OCI-M1 (cell line): ENCODE measurements at regions not wholly inside any gene's neighbourhood (a gene's known extent, or its start where the extent isn't known, plus 50 kb on each side); places are given as distances from the start of the nearest gene placed in this dataset.

ENCODE experiments used
- DNase-seq: peaks from one replicate; lab custom pipeline; 2025; lab: John Stamatoyannopoulos, UW

DNA sequence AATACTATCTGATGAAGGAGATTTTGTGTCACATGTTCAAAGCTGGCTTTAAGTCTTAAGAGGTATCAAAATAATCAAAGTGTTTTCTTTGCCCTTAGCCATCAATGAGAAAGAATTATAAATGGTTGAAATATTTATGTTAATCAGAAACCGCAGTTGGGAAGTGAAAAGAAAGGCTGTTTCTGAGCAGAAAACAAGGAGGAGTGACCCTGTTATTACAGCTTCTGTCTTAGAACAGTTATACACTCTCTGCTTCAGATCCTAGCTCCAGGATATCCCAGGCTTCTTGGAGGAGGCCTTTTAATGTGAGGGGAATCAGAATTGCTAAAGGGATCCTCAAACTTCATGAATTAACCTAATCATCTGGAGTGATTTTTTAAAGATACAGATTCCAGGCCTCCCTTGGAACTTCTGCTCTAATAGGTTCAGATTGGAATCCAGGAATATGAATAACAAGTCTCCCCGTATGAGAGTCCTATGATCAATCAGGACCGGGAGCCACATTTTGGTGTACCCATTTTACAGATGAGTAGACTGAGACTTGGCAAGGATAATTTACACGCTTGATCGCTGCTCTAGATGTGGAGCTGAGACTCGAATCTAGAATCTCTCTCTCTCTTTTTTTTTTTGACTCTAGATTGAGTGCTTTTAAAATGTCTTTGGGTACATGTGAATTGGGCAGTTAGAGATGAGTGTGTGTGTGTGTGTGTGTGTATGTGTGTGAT, 50.8 kb upstream of the JAG1 start:
- no peak for DNase-seq

DNA sequence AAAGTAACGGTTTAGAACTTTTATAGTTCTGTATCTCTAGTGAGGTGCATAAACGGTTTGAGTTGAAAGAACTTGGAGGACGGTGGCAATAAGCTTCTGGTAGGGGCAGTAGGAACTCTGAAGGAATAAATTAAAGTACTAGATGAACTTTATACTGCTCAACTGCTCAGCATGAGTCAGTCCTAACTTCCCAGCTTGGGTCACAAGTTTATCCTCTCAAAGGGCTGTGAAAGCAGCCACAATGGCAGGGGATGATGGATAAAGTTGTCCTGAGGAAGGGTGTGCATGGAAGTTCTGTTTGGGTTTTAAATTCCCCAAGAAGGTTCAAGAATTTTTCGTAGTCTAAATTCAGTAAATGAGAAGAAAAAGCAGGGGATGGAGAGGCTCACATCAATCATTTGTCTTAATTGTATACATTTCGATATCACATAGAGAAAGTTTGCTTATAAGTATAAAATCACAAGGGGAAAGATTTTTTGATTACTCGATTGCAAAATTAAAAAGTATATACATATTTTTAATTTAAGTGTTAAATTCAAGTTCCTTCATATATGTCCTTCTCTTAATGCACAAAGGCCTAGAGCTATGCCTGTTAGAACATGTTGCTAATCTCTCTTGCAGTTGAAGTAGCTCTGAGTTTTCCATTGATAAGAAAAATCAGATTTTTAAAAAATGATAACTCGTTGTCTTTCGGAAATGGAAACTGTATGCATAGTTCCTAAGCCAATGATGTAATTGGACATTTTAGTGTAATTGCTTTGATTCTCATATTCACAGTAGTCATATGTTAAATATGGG, 55.3 kb upstream of the JAG1 start:
- DNase-seq = no peak

DNA sequence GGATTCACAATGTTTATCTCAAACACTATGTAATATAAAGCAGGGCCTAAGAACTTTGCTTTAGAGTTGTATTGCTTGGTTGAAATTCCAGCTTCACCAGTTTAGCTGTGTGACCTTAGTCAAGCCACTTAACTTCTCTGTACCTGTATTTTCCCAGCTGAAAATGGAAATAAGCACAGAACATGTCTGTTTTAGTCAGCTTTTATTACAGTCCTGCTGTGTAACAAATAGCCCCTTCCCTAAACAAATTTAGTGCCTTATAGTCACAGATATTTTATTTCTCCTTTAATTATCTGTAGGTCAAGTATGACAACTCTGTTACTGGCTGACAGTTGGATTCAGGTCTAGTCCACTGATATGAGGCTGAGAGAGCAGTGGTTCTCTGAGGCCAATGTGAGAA, 56.0 kb upstream of the JAG1 start:
- no peak for DNase-seq

DNA sequence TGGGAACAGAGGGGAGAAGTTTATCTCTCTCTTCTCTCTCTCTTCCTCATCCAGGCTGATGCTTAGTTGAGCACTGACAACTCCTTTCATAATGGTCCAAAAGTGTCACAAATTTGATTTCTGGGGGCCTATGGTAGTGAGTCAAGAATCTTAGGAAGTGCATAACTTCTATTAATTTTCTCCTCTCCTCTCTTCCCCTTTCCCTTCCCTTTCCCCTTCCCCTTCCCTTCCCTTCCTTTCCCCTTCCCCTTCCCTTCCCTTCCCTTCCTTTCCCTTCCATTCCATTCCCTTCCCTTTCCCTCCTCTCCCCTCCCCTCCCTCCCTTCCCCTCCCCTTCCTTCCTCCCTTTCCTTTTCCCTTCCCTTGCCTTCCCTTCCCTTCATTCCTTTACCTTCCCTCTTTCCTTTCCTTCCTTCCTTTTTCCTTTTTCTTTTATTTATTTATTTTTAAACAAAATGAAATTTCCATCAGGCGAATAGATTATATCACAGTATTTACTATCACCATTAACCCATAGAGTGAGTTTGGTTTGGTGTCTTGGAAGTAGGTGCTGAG, 56.9 kb upstream of the JAG1 start:
- no peak for DNase-seq

DNA sequence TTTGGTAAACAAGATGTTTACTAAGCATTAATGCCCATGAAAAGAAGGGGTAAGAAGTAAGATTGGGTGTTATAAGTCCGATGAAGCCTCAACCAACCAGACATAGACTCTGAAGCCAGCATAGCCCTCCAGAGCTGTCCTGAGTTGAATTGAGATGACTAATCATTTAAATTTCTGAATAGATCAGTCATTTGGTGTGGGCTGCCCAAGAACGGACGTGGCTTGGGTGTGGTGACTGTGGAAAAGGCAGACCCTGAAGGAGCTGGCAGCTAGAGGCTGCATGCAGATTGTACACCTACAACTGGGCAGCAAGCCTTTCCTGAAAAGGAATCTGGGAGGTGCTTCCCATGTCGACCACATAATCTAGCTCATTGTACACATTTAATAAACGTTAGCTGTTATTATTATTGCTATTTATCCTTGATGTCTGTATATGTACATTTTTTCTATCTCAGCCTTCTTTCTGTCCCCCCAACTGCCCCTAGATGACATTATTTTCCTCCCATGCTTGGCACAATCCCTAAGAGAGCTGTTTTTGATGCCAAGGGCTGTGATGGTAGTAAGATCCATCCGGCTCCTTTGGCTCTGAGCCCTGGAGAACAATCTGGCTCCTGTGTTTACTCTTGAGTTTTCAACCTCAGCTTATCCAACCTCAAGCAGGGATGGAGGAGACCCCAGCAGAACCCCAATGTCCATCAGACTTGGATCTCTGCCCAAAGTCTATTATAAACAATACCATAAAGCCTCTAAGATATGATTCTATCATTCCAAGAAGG, 57.6 kb upstream of the JAG1 start:
- no peak for DNase-seq

DNA sequence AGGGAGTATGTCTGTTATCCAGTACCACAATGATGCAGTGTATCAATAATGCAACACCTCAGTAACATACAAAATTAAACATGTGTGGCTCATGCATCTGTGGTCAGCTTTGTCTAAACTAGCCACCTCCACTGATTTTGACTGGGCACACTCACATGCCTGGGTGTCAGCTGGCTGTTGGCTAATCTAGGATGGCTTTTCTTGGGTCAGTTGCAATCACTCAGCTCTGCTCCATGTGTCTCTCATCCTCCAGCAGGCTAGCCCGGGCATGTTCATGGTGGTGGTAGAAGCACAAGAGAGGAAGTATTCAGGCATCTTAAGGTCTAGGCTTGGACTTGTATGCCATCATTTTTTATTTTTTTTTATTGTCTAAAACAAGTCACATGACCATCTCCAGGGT, 59.3 kb upstream of the JAG1 start:
- DNase-seq = no peak

DNA sequence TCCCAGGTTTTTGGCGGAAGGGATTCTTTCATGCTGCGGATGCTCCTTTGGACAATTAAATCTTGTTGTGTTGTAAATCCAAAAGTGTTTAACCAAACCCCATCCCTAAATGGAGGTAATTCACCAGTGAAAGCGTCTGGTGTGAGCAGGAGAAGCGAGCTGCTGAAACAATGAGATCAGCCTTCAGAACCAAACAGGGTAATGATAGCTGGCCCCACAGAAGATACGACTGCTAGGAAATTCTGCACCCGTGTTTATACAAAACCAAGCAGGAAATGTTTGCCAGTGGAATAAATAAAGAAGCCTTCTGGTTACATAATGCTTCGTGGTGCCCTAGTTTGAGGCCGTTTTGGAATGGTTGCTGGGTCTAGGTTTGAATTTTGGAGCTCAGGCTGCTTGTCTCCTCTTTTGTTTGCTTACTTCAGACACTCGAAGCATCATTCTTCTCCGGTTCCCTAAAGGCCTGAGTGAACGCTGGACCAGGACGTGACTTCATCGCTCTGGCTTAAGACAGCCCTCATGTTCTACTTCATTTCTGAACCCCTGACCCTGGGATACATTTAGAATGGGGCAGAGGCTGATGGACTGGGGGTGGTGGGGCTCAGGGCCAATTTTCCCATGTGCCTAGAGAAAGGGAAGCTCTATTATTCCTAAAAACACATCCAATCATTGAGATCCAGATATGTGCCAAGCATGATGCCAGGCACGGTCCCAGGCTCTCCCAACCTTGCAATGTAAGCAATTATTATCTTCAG, 61.6 kb upstream of the JAG1 start:
- DNase-seq = no peak

DNA sequence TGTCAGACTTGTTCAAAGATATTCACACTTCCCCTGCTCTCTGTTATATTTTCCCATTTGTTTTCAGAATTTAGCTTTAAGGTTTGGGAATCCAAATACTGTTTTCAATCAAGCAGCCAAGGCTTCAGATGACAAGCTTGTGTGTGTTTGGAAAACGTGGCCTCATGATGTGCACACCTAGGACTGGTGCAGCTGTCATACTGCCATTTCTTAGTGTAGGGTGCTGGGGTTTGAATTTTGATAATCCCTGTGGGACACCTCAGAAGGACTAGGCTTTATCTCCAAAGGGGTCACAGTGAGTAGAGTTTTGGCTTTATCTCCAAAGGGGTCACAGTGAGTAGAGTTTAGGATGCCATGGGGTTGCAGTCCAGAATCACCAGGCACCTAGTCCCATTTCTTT, 65.3 kb upstream of the JAG1 start:
- no peak for DNase-seq

DNA sequence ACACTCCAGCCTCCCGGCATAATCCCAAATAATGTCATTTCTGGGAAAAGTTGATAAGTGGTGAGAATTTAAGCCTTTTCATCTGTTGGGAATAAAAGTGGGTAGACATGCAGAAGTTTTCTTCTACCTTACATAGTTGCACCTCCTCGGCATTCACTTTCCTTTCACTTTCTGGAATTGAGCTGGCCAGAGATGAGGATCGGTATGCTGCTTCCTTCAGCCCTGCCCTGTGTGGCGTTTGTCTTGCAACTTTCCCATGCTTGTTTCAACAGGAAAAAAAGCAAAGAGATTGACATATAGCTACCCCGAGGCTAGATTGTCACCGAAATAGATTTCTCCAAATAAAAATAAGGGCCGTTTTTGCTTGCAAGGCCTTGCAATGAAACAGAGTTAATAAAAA, 65.8 kb upstream of the JAG1 start:
- peak; percentile 48 for DNase-seq

DNA sequence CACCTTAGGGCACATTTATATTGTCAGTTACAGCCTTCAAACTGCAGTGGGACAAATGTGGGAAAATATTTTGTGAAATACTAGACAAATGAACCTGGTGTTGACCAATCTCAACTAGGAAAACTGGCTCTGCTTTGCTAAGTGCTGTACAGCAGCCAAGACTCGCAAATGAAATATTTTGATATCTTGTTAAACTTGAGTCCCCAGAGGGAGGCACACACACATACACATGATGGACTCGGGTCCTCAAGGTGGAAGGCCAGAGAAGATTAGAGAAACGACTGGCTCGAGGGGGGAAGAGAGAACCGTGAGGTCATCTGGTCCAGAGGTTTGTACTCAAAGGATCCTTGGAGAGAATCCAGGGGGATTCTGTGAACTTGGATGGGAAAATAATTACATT, 67.3 kb upstream of the JAG1 start:
- no peak for DNase-seq

DNA sequence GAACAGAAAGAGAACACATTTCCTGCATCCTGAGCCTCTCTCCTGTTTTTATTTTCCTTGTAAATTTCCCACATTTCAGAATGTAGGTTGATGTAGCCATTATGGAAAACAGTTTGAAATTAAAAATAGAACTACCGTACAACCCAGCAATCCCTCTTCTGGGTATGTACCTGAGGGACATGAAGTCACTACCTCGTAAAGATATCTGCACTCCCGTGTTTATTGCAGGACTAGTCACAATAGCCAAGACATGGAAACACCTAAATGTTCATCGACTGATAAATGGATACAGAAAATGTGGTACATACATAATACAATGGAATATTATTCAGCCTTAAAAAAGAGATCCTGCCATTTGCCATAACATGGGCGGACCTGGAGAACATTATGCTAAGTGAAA, 72.0 kb upstream of the JAG1 start:
- DNase-seq = no peak

DNA sequence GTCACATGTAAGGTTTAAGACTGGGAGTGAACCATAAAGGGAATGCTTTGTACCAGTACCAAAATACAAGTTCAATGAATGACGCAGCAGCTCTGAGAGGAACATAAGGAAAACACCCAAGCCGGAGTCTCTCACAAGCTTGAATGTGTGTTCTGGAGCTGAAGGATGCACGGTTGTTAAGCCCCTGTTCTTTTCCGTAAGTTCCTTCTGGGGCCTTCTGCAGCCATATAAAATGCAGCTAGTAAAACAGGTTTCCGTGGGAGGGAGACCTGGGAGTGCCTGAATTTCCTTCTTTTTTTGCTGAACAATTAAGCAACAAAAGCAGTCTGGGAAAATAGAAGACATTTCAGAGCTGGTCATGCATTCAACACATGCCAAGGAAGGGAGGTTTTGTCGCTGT, 73.2 kb upstream of the JAG1 start:
- DNase-seq = no peak

DNA sequence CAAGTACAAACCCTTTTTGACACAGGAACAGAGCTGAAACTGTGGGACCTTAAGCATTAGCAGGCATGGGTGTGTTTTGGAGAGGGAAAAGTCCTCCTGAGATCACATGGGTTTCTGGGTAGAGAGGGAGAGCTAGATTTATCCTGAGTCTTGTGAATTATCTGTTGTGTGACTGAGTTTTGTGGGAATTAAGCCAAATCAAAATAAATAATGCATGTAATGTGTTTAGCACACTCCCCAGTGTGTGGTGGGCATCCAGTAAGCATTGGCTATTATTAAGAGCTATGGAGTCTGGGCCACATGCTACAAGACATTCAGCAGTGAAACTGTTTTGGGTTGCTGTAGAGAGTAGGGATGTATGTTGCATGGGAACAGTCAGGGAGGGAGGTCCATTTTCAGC, 75.3 kb upstream of the JAG1 start:
- DNase-seq = no peak

DNA sequence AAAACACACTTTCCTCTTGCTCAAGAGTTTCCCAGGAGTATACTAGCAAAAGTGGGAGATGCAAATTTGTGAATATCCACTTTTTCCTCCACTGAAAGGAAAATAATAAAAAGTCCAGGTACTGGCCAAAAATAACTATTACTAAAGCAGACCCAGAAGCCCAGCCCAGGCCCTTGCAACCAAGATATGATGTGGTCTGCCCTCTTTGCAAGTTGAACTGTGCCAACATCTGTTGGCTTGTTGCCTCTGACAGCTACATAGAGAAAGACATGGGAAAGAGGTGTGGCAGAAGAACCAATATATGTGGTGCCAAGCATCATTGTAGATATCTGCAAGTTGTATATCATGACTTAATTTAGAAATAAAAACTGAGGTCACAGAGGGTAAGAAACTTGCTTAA, 78.4 kb upstream of the JAG1 start:
- DNase-seq = no peak

DNA sequence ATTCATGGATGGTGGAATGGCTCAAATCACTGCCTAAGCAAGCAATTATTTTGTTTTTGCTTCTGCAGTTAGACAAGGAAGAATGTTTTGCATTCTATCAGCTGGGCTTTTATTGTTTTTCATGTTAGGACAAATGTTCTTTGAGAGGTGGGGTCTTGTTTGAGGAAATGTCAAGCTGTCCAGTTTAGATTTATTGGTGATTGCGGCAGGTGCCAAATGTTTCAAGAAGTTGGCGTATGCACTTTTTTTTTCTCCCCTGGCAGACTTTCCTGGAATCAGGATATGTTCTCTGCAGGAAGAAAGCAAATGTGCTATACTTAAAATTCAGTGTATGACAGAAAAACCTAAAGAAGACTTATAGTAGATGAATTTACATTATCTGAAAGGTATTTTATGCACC, 81.0 kb upstream of the JAG1 start:
- DNase-seq = no peak

DNA sequence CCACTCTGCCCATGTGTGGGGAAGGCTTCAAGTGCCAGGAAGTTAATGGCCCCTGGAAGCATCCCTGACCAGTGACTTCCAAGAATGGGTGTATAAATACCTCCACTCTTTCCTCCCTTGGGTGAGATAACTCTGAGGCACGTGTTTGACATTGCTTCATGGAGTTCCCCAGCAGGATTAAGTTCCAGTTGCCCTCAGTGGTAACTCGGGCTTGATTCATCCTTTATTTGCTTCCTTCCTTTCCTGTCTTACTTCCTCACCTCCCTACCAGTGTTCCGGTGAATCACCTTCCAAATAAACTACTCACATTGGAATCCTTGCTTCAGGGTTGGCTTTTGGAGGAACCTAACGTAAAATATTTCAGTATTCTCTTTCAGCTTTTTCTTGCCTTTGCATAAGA, 84.6 kb upstream of the JAG1 start:
- DNase-seq = no peak

DNA sequence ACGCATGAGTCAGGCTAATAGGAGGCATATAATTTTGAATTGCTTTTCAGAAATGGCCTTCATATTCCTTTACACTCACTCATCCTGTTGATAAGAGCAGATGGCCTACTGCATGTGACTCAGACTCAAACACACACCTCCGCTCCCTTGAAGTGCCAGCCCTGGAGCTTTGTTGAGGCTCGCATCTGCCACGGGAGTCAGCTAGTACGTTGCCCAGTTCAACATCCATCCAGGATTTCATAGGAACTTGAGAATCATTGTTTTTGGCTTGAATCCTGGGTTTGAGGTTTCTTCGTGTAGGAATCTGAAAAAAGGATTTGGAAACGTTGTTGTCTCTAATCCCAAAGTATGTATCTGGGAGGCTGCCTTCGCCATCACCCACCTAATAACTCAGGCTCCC, 87.4 kb upstream of the JAG1 start:
- no peak for DNase-seq

DNA sequence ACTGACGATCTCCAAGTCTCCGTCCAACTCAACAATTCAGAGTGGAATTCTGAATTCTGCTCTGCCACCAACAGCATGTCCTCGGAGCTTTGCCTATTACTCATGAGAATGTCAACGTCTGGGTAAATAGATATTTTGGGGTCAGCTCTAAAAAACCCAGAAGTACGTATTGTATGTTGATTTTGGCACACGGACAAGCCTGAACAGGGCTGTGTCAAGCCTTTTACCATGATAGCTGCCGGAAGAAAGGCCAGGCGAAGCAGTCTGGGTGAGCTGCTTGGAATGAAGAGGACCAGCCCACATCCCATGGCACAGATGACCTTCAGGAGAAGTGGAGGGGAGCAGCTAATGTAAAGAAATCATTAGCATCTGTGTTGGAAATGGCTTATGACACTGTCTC, 88.0 kb upstream of the JAG1 start:
- DNase-seq = no peak

DNA sequence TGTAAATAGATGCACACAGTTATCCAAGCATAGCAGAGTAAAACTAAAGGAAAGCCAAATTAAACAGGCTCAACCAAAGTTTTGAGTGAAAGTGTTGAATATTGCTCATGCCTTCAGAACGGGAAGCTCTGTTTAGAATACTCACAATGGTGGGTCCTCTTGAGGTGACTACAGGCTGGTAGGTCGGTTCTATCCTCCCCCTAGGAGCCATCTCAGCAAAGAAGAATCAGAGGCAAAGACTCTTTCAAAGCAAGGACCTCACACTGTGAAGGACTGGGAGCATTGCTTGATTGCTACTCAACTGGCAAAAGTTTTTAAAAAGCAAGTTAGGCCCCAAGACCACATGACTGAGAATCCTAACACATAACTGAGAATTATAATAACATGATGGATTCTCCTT, 88.4 kb upstream of the JAG1 start:
- no peak for DNase-seq

DNA sequence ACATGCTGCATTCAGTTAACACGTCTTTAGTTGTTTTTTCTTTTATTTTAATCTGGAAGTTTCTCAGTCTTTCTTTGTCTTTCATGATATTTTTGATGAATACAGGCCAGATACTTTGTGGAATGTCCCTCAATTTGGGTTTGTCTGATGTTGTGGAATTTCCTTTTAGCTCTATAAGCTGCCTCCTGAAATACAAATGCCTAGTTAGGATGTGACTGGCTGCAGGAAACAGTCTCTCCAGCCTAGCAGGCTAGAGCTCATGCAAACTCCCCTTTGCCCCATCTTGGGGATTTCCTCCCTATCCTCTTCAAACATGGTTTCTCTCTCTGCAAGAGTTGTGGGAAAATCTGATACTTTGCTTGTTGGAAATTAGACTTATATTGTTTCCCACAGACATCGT, 89.3 kb upstream of the JAG1 start:
- DNase-seq = no peak

DNA sequence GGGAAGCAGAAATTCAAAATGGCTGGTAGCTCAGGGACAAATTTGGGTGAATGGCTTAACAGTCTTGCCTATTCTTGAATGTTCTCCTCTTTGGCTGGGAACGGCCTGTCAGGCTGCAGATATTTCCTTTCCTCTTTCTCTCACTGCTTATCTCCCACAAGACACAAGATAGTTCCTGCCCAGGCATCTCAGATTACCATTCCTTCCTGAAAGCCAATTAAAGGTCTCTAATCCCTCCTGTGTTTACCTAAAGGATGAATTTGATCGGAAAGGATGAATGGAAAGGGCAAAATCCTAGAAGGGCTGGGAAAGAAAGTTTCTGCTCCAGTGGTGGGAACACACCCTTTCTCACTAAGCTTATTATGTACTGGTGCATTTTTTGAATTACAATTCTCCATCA, 95.9 kb upstream of the JAG1 start:
- peak; percentile 56 for DNase-seq

DNA sequence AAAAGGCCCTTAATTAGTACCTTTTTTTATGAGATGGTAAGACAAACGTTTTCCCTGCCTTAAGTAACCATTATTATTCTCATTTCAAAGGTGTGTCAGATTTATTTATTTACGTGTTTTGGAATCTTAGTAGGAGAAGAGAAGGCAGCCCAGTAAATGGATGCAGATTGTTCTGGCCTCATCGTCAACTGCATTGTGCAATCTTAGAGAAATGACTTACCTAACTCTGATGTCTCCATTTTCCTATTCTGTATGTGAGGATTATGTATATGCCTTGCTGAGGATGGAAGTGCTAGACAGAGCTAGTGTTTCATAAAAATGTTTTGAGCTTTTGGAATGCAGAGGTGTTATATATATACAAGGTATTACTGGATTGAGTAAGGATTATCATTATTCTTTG, 97.0 kb upstream of the JAG1 start:
- DNase-seq = no peak
